ENCODE measurements at regions not wholly inside any gene's neighbourhood (a gene's known extent, or its start where the extent isn't known, plus 50 kb on each side); places are given as distances from the start of the nearest gene placed in this dataset.

- Histone ChIP-seq H3K9me3 (no peaks in the 10 kb centered on the region), H3K27ac (replicated peaks in 1 of 4) (no peak overlapping the region), H3K27me3 (no peaks in the 10 kb centered on the region), H3K4me3 (no peak overlapping the region), H3K4me1 (no peaks in the 10 kb centered on the region), H3K36me3 (no peaks in the 10 kb centered on the region)
- TF ChIP-seq EP300 (IDR thresholded peaks at IDR 0.05): no peak
- no peak for TF ChIP-seq CTCF (IDR thresholded peaks at IDR 0.05)
- no peak for TF ChIP-seq POLR2A (IDR thresholded peaks at IDR 0.05; ENCODE audit: low read depth)
- no peak for TF ChIP-seq POLR2AphosphoS5 (IDR thresholded peaks at IDR 0.05)
- no peak for DNase-seq (ENCODE audit: extremely low spot score)
- intact Hi-C loops (cut with DNase I): no loop called here
These were observed 133.7 kb upstream of the POU1F1 start for GRCh38 chr3:87410110-87410509.

DNA sequence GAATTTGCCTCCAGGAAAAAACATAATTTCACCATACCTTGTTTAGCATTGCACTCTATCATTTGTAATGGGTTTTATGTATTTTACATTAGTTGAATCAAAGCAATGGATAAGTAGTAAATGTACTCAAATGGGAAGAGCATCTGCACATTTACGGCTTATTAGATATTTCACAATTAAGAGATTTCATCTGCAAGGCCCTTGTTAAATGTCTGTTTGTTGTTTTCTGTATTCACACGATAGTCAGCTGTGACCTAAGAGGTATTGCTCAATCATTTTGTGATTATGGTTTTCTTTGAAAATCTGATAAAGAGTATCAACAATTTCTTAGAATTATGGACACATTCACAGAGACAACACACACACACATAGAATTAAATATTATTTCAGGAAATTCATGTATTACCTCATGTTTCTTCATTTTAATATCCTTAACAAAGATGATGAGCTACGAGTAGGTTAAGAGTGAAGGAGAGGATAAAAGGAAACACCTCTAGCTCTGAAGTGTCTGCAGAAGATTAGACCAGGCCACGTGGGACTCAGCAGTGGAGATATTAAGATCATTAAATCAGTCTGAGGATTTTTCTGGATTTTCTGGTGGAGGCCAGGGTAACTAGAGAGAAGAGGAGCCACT lies 121.9 kb upstream of the POU1F1 start:
- 38% methylated on average over 4 of the region's 4 CpGs for WGBS
- no peak overlapping the region for H3K4me3 ChIP-seq
- DNase-seq (ENCODE audit: extremely low spot score): no peak
- H3K27me3 ChIP-seq: no peaks in the 10 kb centered on the region
- no peaks in the 10 kb centered on the region for H3K36me3 ChIP-seq
- intact Hi-C loops (cut with DNase I): no loop called here
- TF ChIP-seq POLR2AphosphoS5 (IDR thresholded peaks at IDR 0.05): no peak
- TF ChIP-seq CTCF (IDR thresholded peaks at IDR 0.05): no peak
- no peak for TF ChIP-seq POLR2A (IDR thresholded peaks at IDR 0.05; ENCODE audit: low read depth)
- TF ChIP-seq EP300 (IDR thresholded peaks at IDR 0.05): no peak
- no peaks in the 10 kb centered on the region for H3K4me1 ChIP-seq
- H3K27ac ChIP-seq (replicated peaks in 1 of 4): no peak overlapping the region
- H3K9me3 ChIP-seq: peaks cover 0 to 8% (median 2%) of the 10 kb centered on the region in 4 donors

- H3K9me3 ChIP-seq: peaks cover 0 to 8% (median 2%) of the 10 kb centered on the region in 4 donors
- DNase-seq (ENCODE audit: extremely low spot score): no peak
- H3K4me3 ChIP-seq: no peak overlapping the region
- H3K27me3 ChIP-seq: no peaks in the 10 kb centered on the region
- H3K4me1 ChIP-seq: no peaks in the 10 kb centered on the region
- TF ChIP-seq EP300 (IDR thresholded peaks at IDR 0.05) (no peak), POLR2AphosphoS5 (IDR thresholded peaks at IDR 0.05) (no peak), POLR2A (IDR thresholded peaks at IDR 0.05; ENCODE audit: low read depth) (no peak), CTCF (IDR thresholded peaks at IDR 0.05) (no peak)
- intact Hi-C loops (cut with DNase I): no loop called here
- 77% methylated on average over 2 of the region's 2 CpGs for WGBS
- no peak overlapping the region for H3K27ac ChIP-seq (replicated peaks in 1 of 4)
- H3K36me3 ChIP-seq: no peaks in the 10 kb centered on the region
These were observed 120.8 kb upstream of the POU1F1 start for GRCh38 chr3:87397211-87397610.

GRCh38 chr3:87390821-87391220 lies 114.4 kb upstream of the POU1F1 start:
- H3K4me3 ChIP-seq: no peak overlapping the region
- intact Hi-C loops (cut with DNase I): no loop called here
- no peak for DNase-seq (ENCODE audit: extremely low spot score)
- no peaks in the 10 kb centered on the region for H3K36me3 ChIP-seq
- peaks cover 0 to 8% (median 2%) of the 10 kb centered on the region in 4 donors for H3K9me3 ChIP-seq
- TF ChIP-seq EP300 (IDR thresholded peaks at IDR 0.05): no peak
- no peaks in the 10 kb centered on the region for H3K27me3 ChIP-seq
- 93% methylated on average over 3 of the region's 3 CpGs for WGBS
- no peak overlapping the region for H3K27ac ChIP-seq (replicated peaks in 1 of 4)
- H3K4me1 ChIP-seq: no peaks in the 10 kb centered on the region

DNA sequence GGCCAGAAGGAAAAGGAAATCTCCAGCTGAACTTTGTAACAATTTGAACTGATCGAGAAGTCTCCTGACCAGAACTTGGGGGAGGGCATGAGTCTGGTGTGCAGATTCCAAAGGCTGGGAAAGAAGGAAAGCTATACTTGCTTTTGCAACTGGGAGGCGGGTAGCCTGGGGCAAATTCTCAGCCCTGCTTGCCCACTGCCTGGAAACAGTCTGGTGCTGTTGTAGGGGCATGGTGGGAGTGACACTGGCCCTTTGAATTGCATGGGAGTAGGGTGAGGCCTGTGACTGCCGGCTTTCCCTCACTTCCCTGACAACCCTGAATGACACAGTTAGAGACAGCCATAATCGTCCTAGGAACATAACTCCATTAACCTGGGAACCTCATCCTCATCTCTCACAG lies 114.0 kb upstream of the POU1F1 start:
- Histone ChIP-seq H3K36me3 (no peaks in the 10 kb centered on the region), H3K4me1 (no peaks in the 10 kb centered on the region), H3K4me3 (no peak overlapping the region), H3K27ac (replicated peaks in 1 of 4) (no peak overlapping the region), H3K9me3 (peaks cover 0 to 8% (median 2%) of the 10 kb centered on the region in 4 donors), H3K27me3 (no peaks in the 10 kb centered on the region)
- 65% methylated on average over 4 of the region's 4 CpGs for WGBS
- DNase-seq (ENCODE audit: extremely low spot score): no peak
- TF ChIP-seq POLR2A (IDR thresholded peaks at IDR 0.05; ENCODE audit: low read depth): no peak
- no peak for TF ChIP-seq POLR2AphosphoS5 (IDR thresholded peaks at IDR 0.05)
- TF ChIP-seq EP300 (IDR thresholded peaks at IDR 0.05): no peak
- TF ChIP-seq CTCF (IDR thresholded peaks at IDR 0.05): no peak
- intact Hi-C loops (cut with DNase I): no loop called here
